ENCODE measurements at regions not wholly inside any gene's neighbourhood (a gene's known extent, or its start where the extent isn't known, plus 50 kb on each side); places are given as distances from the start of the nearest gene placed in this dataset.

GRCh38 chr11:103662880-103663279, 373.6 kb upstream of the DDI1 start:
- no peaks in the 10 kb centered on the region for H4K20me1 ChIP-seq (ENCODE audit: insufficient read depth)

DNA sequence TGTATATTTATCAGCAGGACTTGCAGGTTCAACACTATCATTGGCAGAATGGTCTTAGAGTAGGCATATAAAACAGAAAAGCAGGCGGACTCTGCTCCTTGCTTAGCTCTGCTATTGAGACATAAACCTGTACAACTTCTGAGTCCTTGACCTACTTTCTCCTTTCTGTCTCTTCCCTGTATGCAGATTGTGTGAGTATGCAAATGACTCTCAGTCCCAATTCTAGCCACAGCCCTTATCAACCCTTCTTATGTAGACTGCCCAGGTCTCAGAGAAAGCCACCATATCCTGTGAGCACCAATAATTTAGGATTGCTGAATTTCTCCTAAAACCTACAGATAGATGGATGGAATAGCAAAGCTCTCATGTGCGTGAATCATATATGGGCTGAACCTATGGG, 367.6 kb upstream of the DDI1 start:
- Histone ChIP-seq H3K27ac (ENCODE audit: low read length) (no peak overlapping the region), H4K20me1 (ENCODE audit: insufficient read depth) (no peaks in the 10 kb centered on the region), H3K4me3 (ENCODE audit: low read length) (no peak overlapping the region), H3K9me2 (ENCODE audit: insufficient read depth, low read length) (no peaks in the 10 kb centered on the region), H3K4me2 (ENCODE audit: low read length) (no peak overlapping the region), H3F3A (ENCODE audit: insufficient read depth, low read length, poor library complexity, severe bottlenecking) (no peaks in the 10 kb centered on the region), H3K9ac (ENCODE audit: low read length) (no peak overlapping the region), H3K79me2 (replicated peaks; ENCODE audit: insufficient read depth, low read length) (no peaks in the 10 kb centered on the region), H3K36me3 (ENCODE audit: insufficient read depth, low read length) (no peaks in the 10 kb centered on the region), H3K27me3 (ENCODE audit: insufficient read depth, low read depth, low read length) (no peaks in the 10 kb centered on the region), H3K9me3 (ENCODE audit: low read length) (no peaks in the 10 kb centered on the region), H2AFZ (ENCODE audit: low read depth, low read length) (no peak overlapping the region)
- no peak for TF ChIP-seq POLR2AphosphoS5 (IDR thresholded peaks at IDR 0.05)
- no peak for TF ChIP-seq RAD21 (conservative IDR thresholded peaks at IDR 0.05)
- no peak for TF ChIP-seq CTCF (IDR thresholded peaks at IDR 0.05; ENCODE audit: poor library complexity, severe bottlenecking)
- no peak for TF ChIP-seq TAF1 (IDR thresholded peaks at IDR 0.05; ENCODE audit: low read depth)
- no peak for TF ChIP-seq EZH2 (IDR thresholded peaks at IDR 0.05; ENCODE audit: borderline replicate concordance, insufficient read depth, low read length, poor library complexity, severe bottlenecking)
- no peak for TF ChIP-seq MXI1 (conservative IDR thresholded peaks at IDR 0.05; ENCODE audit: poor library complexity, severe bottlenecking)
- no peak for TF ChIP-seq SMC3 (conservative IDR thresholded peaks at IDR 0.05; ENCODE audit: poor library complexity)
- TF ChIP-seq EP300 (conservative IDR thresholded peaks at IDR 0.05; ENCODE audit: poor library complexity, severe bottlenecking) = no peak
- TF ChIP-seq, protein P1, sequence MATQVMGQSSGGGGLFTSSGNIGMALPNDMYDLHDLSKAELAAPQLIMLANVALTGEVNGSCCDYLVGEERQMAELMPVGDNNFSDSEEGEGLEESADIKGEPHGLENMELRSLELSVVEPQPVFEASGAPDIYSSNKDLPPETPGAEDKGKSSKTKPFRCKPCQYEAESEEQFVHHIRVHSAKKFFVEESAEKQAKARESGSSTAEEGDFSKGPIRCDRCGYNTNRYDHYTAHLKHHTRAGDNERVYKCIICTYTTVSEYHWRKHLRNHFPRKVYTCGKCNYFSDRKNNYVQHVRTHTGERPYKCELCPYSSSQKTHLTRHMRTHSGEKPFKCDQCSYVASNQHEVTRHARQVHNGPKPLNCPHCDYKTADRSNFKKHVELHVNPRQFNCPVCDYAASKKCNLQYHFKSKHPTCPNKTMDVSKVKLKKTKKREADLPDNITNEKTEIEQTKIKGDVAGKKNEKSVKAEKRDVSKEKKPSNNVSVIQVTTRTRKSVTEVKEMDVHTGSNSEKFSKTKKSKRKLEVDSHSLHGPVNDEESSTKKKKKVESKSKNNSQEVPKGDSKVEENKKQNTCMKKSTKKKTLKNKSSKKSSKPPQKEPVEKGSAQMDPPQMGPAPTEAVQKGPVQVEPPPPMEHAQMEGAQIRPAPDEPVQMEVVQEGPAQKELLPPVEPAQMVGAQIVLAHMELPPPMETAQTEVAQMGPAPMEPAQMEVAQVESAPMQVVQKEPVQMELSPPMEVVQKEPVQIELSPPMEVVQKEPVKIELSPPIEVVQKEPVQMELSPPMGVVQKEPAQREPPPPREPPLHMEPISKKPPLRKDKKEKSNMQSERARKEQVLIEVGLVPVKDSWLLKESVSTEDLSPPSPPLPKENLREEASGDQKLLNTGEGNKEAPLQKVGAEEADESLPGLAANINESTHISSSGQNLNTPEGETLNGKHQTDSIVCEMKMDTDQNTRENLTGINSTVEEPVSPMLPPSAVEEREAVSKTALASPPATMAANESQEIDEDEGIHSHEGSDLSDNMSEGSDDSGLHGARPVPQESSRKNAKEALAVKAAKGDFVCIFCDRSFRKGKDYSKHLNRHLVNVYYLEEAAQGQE (IDR thresholded peaks at IDR 0.05; ENCODE audit: borderline replicate concordance) = no peak

More at GRCh38 chr11:103662880-103663279, 373.6 kb upstream of the DDI1 start:
- Histone ChIP-seq H3K9me3 (ENCODE audit: low read length) (no peaks in the 10 kb centered on the region), H3K9me2 (ENCODE audit: insufficient read depth, low read length) (no peaks in the 10 kb centered on the region), H3K27ac (ENCODE audit: low read length) (no peak overlapping the region), H3K27me3 (ENCODE audit: insufficient read depth, low read depth, low read length) (no peaks in the 10 kb centered on the region), H3K36me3 (ENCODE audit: insufficient read depth, low read length) (no peaks in the 10 kb centered on the region), H3K9ac (ENCODE audit: low read length) (no peak overlapping the region), H2AFZ (ENCODE audit: low read depth, low read length) (no peak overlapping the region), H3K79me2 (replicated peaks; ENCODE audit: insufficient read depth, low read length) (no peaks in the 10 kb centered on the region), H3F3A (ENCODE audit: insufficient read depth, low read length, poor library complexity, severe bottlenecking) (no peaks in the 10 kb centered on the region), H3K4me3 (ENCODE audit: low read length) (no peak overlapping the region), H3K4me2 (ENCODE audit: low read length) (no peak overlapping the region)
- TF ChIP-seq TAF1 (IDR thresholded peaks at IDR 0.05; ENCODE audit: low read depth) (no peak), CTCF (IDR thresholded peaks at IDR 0.05; ENCODE audit: poor library complexity, severe bottlenecking) (no peak), MXI1 (conservative IDR thresholded peaks at IDR 0.05; ENCODE audit: poor library complexity, severe bottlenecking) (no peak), EP300 (conservative IDR thresholded peaks at IDR 0.05; ENCODE audit: poor library complexity, severe bottlenecking) (no peak), RAD21 (conservative IDR thresholded peaks at IDR 0.05) (no peak), EZH2 (IDR thresholded peaks at IDR 0.05; ENCODE audit: borderline replicate concordance, insufficient read depth, low read length, poor library complexity, severe bottlenecking) (no peak), SMC3 (conservative IDR thresholded peaks at IDR 0.05; ENCODE audit: poor library complexity) (no peak), POLR2AphosphoS5 (IDR thresholded peaks at IDR 0.05) (no peak)
- TF ChIP-seq, protein P1 (IDR thresholded peaks at IDR 0.05; ENCODE audit: borderline replicate concordance) = no peak
